GM12891 (cell line): ENCODE measurements at regions not wholly inside any gene's neighbourhood (a gene's known extent, or its start where the extent isn't known, plus 50 kb on each side); places are given as distances from the start of the nearest gene placed in this dataset.

Source experiments
- DNase-seq: peaks from one replicate; pipeline ENCODE4 v3.0.0; 2011; ENCODE audit warnings: low spot score; ENCODE audit not compliant: insufficient read length
- FAIRE-seq: peaks from 2 replicates; lab custom pipeline; 2011; peaks lifted over from hg19 to GRCh38; lab: Jason Lieb, UNC
- PAX5 ChIP-seq: IDR thresholded peaks from 2 replicates; pipeline ENCODE4 v1.6.1; 2011; ENCODE audit warnings: low read length, moderate library complexity, mild to moderate bottlenecking; ENCODE audit not compliant: insufficient read depth, severe bottlenecking
- POLR2A ChIP-seq: IDR thresholded peaks from 2 replicates; pipeline ENCODE4 v1.6.1; 2011; ENCODE audit warnings: low read depth, low read length, control low read depth
- POLR2AphosphoS5 ChIP-seq: IDR thresholded peaks from 2 replicates; pipeline ENCODE4 v1.6.1; 2011; ENCODE audit warnings: low read depth, low read length, control low read depth
- POU2F2 ChIP-seq: IDR thresholded peaks from 2 replicates; pipeline ENCODE4 v1.6.1; 2011; ENCODE audit warnings: low read depth, mild to moderate bottlenecking, control low read depth, low read length, moderate library complexity
- SPI1 ChIP-seq: IDR thresholded peaks from 2 replicates; pipeline ENCODE4 v1.6.1; 2011; ENCODE audit warnings: low read depth, low read length, control low read depth
- TAF1 ChIP-seq: IDR thresholded peaks from 2 replicates; pipeline ENCODE4 v1.6.1; 2011; ENCODE audit warnings: low read depth, low read length, control low read depth

DNA sequence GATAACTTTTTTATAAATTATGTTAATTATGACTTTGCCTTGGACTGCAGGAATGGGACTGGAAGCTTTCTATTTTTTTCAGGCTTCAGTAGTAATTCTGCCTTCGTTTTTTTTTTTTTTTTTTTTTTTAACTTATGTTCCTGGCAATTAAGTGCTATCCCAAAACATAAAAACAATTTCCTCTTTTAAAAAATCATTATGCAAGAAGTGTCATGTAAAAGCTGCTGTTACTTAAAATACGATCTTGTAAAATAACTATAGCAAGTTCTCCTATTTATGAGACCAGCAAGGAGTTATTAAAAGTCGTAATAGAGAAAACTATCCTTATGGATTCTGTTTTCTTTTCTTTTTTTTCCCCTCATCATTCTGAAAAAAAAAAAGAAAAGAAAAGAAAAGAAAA lies 106.6 kb upstream of the FOXN2 start:
- no peak for TF ChIP-seq TAF1
- no peak for TF ChIP-seq SPI1
- TF ChIP-seq POLR2A: no peak
- no peak for TF ChIP-seq POU2F2
- TF ChIP-seq PAX5: no peak
- no peak for TF ChIP-seq POLR2AphosphoS5
- DNase-seq: no peak
- no peak for FAIRE-seq

DNA sequence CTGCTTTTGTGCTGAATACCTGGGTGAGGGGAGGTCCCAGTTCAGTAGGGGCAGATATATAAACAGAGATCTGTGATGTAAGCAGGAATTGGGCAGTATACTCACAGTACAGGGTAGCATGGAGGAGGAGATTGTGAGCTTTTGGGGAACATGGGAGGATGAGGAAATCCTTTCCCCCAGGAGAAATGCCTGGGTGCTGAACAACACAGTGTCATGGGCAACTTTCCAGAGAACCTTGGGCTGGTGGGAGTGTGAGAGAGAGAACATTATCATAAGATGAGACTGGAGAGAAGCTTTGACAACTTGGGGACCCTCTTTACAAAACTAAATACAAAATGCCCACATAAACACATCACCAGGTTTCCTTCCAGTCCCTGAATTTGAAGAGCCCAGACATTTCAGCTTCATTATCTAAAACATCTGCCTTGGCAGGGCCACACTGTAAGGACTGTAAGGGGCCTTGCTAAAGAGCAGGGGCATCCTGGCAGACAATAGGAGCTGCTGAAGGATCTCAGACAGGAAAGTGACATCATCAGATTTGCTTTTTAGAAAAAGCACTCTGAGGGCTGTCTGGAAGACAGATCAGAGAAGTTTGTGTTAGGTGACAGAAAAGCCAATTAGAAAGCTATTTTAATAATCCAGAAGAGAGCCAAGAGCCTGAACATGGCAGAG lies 105.1 kb upstream of the FOXN2 start:
- FAIRE-seq (no peak), DNase-seq (no peak)
- TF ChIP-seq TAF1: no peak
- TF ChIP-seq POU2F2: no peak
- no peak for TF ChIP-seq SPI1
- TF ChIP-seq POLR2AphosphoS5: no peak
- no peak for TF ChIP-seq POLR2A
- TF ChIP-seq PAX5: no peak

DNA sequence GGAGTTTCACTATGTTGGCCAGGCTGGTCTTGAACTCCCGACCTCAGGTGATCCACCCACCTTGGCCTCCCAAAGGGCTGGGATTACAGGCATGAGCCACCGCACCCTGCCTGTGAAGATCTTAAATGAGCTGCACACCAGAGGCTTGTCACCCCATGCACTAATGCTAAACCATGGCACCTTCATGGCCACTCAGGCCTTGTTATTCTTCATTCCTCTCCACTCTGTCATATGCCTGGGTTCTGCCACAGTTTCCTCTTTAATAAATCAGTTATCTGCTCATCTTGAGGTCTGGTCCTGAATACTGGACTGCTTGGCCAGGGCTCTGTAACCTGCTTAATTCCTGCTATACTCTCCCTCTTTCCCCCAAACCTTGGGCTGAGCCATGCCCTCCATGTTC lies 104.3 kb upstream of the FOXN2 start:
- DNase-seq: no peak
- no peak for FAIRE-seq
- TF ChIP-seq POU2F2 (no peak), PAX5 (no peak), POLR2AphosphoS5 (no peak), TAF1 (no peak), POLR2A (no peak), SPI1 (no peak)

DNA sequence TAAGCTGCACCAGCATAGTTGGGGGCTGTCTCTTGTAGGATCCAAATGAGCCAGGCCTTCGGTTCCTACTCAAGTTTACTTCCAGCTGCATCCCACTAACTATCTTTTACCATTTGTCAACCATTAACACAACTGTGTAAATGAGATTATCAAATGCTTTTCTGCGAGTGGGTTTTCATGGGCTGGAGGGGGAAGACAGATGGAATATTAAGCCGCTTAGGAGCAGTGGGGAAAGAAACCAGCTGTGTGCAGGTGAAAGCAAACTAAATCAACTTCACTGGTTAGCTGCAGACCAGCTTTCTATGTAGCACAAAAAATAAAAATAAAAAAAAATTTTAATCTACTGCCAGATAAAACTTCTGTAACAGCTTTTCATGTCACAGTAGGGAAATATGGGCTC lies 100.8 kb upstream of the FOXN2 start:
- no peak for DNase-seq

DNA sequence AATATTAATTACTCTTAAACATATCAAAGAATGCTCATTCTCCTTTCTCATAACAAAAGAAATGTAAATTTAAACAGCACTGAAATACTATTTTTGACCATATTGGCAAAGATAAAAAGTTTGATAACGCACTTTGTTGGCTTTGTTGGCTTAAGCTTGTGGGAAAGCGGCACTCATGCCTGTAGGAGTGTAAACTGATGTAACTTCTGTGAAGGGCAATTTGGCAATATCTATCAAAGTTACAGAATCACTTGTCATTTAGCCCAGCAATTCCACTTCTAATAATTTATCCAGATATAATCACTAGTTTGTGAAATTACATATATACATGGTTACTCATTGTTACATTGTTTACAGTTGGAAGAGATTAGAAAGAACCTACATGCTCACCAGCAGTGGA lies 96.3 kb upstream of the FOXN2 start:
- no peak for DNase-seq
- TF ChIP-seq TAF1: no peak
- TF ChIP-seq POLR2A: no peak
- no peak for TF ChIP-seq POU2F2
- no peak for TF ChIP-seq POLR2AphosphoS5
- no peak for TF ChIP-seq SPI1
- TF ChIP-seq PAX5: no peak
- no peak for FAIRE-seq

More for the DNA sequence above, 100.8 kb upstream of the FOXN2 start:
- TF ChIP-seq TAF1: no peak
- no peak for TF ChIP-seq POLR2AphosphoS5
- no peak for TF ChIP-seq SPI1
- TF ChIP-seq PAX5: no peak
- no peak for TF ChIP-seq POU2F2
- no peak for TF ChIP-seq POLR2A
- no peak for FAIRE-seq

DNA sequence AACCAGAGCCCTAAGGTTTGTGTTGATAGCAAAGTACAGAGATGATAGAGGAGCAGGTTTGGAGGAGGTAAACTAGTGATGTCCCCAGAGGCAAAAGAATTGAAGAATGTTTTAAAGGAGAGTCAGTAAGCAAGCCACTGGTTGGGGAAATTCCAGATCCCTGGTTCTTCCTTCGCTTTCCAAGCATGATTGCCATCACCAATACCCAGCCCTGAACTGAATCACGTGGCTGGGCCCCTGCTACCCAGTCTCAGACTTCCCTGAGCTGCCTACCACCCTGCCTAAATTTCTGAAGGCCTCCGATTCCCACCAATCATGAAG lies 95.3 kb upstream of the FOXN2 start:
- FAIRE-seq: no peak
- DNase-seq: no peak
- TF ChIP-seq POLR2AphosphoS5: no peak
- no peak for TF ChIP-seq POLR2A
- TF ChIP-seq TAF1: no peak
- TF ChIP-seq POU2F2: no peak
- TF ChIP-seq SPI1: no peak
- TF ChIP-seq PAX5: no peak

DNA sequence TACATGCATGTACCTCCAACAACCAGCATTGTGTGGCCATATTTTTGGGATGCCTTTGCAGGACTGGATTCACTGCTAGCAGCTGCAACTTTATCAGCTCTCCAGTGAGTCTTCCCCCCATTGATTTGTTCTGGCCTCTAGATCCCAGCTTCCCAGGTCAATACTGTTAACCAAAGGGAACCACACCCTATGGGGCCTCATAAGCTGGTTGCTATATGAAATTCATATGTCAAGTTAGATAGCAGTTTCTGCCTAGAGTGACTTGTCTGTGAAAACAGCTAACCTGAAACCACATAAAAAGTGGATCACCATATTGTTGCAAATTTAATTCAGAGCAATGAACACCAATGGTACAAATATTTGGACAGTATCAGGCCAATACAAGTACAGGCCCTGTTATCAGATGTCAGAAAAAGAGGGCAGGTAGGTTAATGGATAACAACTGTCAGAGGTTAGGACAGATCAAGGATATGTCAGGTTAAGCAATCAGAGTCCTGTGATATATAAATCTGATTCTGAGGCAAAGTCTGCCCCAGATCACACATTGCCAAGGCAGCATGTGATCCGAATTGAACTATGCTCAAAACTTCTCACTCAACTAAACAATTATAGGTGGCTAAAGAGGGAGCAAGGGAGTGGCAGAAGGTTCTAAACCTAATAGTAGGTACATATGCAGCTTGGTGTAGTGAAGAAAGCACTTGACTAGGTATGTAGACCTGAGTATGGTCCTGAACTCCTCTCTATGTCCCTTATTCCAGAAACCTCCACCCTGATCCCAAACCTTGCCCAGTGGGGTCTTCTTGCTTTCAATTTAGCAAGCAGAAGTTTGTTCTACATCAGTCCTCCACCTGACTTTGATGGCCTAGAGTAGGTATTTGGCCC lies 94.7 kb upstream of the FOXN2 start:
- FAIRE-seq (peak; percentile 5), DNase-seq (no peak)
- no peak for TF ChIP-seq SPI1
- TF ChIP-seq PAX5: no peak
- no peak for TF ChIP-seq POLR2AphosphoS5
- no peak for TF ChIP-seq POLR2A
- TF ChIP-seq TAF1: no peak
- no peak for TF ChIP-seq POU2F2

DNA sequence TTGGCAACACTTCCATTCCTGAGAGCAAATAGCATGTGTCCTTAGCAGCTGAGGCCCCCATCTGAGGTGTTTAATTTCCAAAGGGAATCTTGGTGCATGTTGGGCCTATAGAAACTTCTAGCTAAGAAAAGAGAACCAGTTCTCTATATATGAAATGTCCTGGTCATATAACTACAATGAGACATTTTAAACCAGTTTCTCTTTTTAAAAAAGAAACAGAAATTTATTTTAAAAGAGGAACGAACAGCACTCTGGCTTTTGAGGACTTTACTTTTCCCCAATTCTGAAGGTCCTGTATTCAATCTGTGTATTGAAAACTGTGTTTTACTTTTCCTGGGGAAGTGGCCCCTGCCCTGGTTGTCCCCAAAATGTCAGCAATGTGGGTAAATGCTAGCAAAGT lies 94.0 kb upstream of the FOXN2 start:
- FAIRE-seq: no peak
- no peak for DNase-seq
- TF ChIP-seq PAX5: no peak
- no peak for TF ChIP-seq TAF1
- TF ChIP-seq POLR2AphosphoS5: no peak
- no peak for TF ChIP-seq POU2F2
- TF ChIP-seq SPI1: no peak
- TF ChIP-seq POLR2A: no peak

DNA sequence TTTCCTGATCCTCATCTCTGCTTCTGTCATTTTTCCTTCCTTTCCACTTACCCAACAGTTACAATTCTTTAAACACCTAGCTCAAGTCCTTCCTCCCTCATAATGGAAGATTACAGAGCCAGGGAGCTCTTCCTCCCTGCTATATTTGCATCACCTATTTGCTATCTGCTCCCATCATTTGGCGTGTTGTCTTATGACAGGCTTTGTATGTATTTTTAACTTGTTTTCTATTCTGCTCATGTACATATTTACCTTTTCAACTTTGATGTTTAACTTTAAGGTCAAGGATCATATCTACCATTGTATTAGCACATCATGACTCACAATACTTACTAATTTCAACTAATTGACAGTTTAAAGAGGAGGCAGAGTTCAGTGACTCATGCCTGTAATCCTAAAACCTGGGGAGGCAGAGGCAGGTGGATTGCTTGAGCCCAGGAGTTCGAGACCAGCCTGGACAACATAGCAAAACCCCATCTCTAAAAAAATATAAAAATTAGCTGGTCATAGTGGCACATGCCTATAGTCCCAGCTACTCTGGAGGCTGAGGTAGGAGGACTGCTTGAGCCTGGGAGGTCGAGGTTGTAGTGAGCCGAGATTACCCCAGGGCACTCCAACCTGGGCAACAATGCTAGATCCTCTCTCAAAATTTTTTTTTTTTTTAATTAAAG lies 92.5 kb upstream of the FOXN2 start:
- no peak for TF ChIP-seq TAF1
- TF ChIP-seq PAX5: no peak
- no peak for TF ChIP-seq SPI1
- no peak for TF ChIP-seq POU2F2
- no peak for TF ChIP-seq POLR2AphosphoS5
- TF ChIP-seq POLR2A: no peak
- no peak for FAIRE-seq
- DNase-seq: no peak
